Left lung (tissue), 4 donors: ENCODE measurements at regions not wholly inside any gene's neighbourhood (a gene's known extent, or its start where the extent isn't known, plus 50 kb on each side); places are given as distances from the start of the nearest gene placed in this dataset.
A peak's percentile ranks its signal among the peaks of the same experiment; 100 is the strongest.

Experiments used
- ATAC-seq: fragments of 200-7000 bp; cut with Tn5 transposase; one replicate; pipeline ENCODE4 v1.9.1; 2020; ENCODE audit warnings: moderate library complexity
- DNase-seq, 4 donors: peaks; one replicate each; pipeline ENCODE4 v3.0.0-alpha.2; 2013 to 2020
- H3K27ac ChIP-seq, 2 donors: fragments of 200-600 bp; sonication (generic) in 1 of 2; one replicate each; pipeline versions ENCODE4 v1.5.0 to v1.8.0; 2020 to 2021
- H3K27me3 ChIP-seq, 2 donors: fragments of 200-600 bp; sonication (generic) in 1 of 2; one replicate each; pipeline versions ENCODE4 v1.5.0 to v1.8.0; 2020 to 2021
- H3K36me3 ChIP-seq, 2 donors: fragments of 200-600 bp; sonication (generic) in 1 of 2; one replicate each; pipeline versions ENCODE4 v1.5.0 to v1.8.0; 2020 to 2021
- H3K4me1 ChIP-seq, 2 donors: fragments of 200-600 bp; one replicate each; pipeline ENCODE4 v1.8.0; 2021
- H3K4me3 ChIP-seq, 2 donors: fragments of 200-600 bp; sonication (generic) in 1 of 2; one replicate each; pipeline versions ENCODE4 v1.5.0 to v1.8.0; 2020 to 2021; ENCODE audit warnings: mild to moderate bottlenecking in 1 of 2
- H3K9me3 ChIP-seq, 2 donors: fragments of 200-600 bp; sonication (generic) in 1 of 2; one replicate each; pipeline versions ENCODE4 v1.5.0 to v1.8.0; 2020 to 2021
- CTCF ChIP-seq, 2 donors: fragments of 200-600 bp; sonication (generic) in 1 of 2; IDR thresholded peaks; one replicate each; pipeline versions ENCODE4 v1.5.0 to v1.8.0; 2021; ENCODE audit warnings: antibody characterized with exemption in 2 of 2
- intact Hi-C, 2 donors: fragments of 100-400 bp; cut with DNase I; formaldehyde crosslinking; loops; one replicate each; pipeline versions ENCODE4 v1.11.2 to v1.14.2; 2022
- donor health status: DM: no; HTN: yes; CAD: no.
- donor health status: DM: no; HTN: no; CAD: no.

- no peaks in the 10 kb centered on the region for H3K4me1 ChIP-seq
- TF ChIP-seq CTCF (IDR thresholded peaks at IDR 0.05), result no peak
- intact Hi-C loops, result no loop called here
- no peak overlapping the region for H3K4me3 ChIP-seq
- DNase-seq, result no peak
- no peak for ATAC-seq
- H3K9me3 ChIP-seq, result peaks cover 0 to 6% of the 10 kb centered on the region in 2 donors
- H3K36me3 ChIP-seq, result no peaks in the 10 kb centered on the region
- no peak overlapping the region for H3K27ac ChIP-seq
- no peaks in the 10 kb centered on the region for H3K27me3 ChIP-seq
Observed at GRCh38 chr21:21762855-21763254, 764.6 kb downstream of the NCAM2 start.

- no peak for DNase-seq
- no peaks in the 10 kb centered on the region for H3K27me3 ChIP-seq
- intact Hi-C loops, result no loop called here
- peaks cover 0 to 4% of the 10 kb centered on the region in 2 donors for H3K9me3 ChIP-seq
- no peak overlapping the region for H3K4me3 ChIP-seq
- no peaks in the 10 kb centered on the region for H3K36me3 ChIP-seq
- ATAC-seq, result no peak
- TF ChIP-seq CTCF (IDR thresholded peaks at IDR 0.05), result no peak
- no peak overlapping the region for H3K27ac ChIP-seq
- H3K4me1 ChIP-seq, result no peaks in the 10 kb centered on the region
Observed at GRCh38 chr21:21764281-21764680, 766.1 kb downstream of the NCAM2 start.

- Histone ChIP-seq H3K36me3 (no peaks in the 10 kb centered on the region), H3K27ac (no peak overlapping the region), H3K4me1 (no peaks in the 10 kb centered on the region), H3K4me3 (no peak overlapping the region), H3K9me3 (peaks cover 0 to 6% of the 10 kb centered on the region in 2 donors), H3K27me3 (no peaks in the 10 kb centered on the region)
- ATAC-seq, result no peak
- TF ChIP-seq CTCF (IDR thresholded peaks at IDR 0.05), result no peak
- intact Hi-C loops, result no loop called here
- DNase-seq, result no peak
Observed at GRCh38 chr21:21767276-21767675, 769.1 kb downstream of the NCAM2 start.

GRCh38 chr21:21788591-21788990 is 790.4 kb downstream of the NCAM2 start:
- Histone ChIP-seq H3K27me3 (no peaks in the 10 kb centered on the region), H3K27ac (no peak overlapping the region), H3K4me1 (no peaks in the 10 kb centered on the region), H3K36me3 (no peaks in the 10 kb centered on the region), H3K4me3 (no peak overlapping the region), H3K9me3 (peaks cover 0 to 2% of the 10 kb centered on the region in 2 donors)
- intact Hi-C loops, result no loop called here
- DNase-seq (peak in 1 of 4 donors; percentile 0), ATAC-seq (no peak)
- TF ChIP-seq CTCF (IDR thresholded peaks at IDR 0.05), result no peak

GRCh38 chr21:21801921-21802320 is 803.7 kb downstream of the NCAM2 start:
- TF ChIP-seq CTCF (IDR thresholded peaks at IDR 0.05), result no peak
- ATAC-seq, result no peak
- intact Hi-C loops, result no loop called here

More at GRCh38 chr21:21801921-21802320, 803.7 kb downstream of the NCAM2 start:
- DNase-seq, result no peak
- no peaks in the 10 kb centered on the region for H3K4me1 ChIP-seq
- H3K4me3 ChIP-seq, result no peak overlapping the region
- no peaks in the 10 kb centered on the region for H3K9me3 ChIP-seq
- no peak overlapping the region for H3K27ac ChIP-seq
- no peaks in the 10 kb centered on the region for H3K36me3 ChIP-seq
- H3K27me3 ChIP-seq, result no peaks in the 10 kb centered on the region
